SK-N-SH treated with all-trans-retinoic acid at 6 μM for 48 hours (cell line): ENCODE measurements at regions not wholly inside any gene's neighbourhood (a gene's known extent, or its start where the extent isn't known, plus 50 kb on each side); places are given as distances from the start of the nearest gene placed in this dataset.
"Not testable (repeated sequence)": the region's sequence is repeated elsewhere in the genome, so short reads cannot be mapped to it uniquely, and the experiment has no call there.

Experiments used
- ARNTL ChIP-seq: fragments of 450-650 bp; formaldehyde crosslinking; IDR thresholded peaks from 2 replicates; pipeline ENCODE4 v1.5.0; 2020; ENCODE audit warnings: low read depth, mild to moderate bottlenecking, moderate library complexity, borderline replicate concordance
- OSR1 ChIP-seq: fragments of 250-450 bp; sonication (Bioruptor Pico); IDR thresholded peaks from 2 replicates; pipeline ENCODE4 v1.8.0; 2022; ENCODE audit warnings: moderate library complexity, mild to moderate bottlenecking, inconsistent platforms
- PATZ1 ChIP-seq: fragments of 250-450 bp; sonication (Bioruptor Pico); IDR thresholded peaks from 2 replicates; pipeline ENCODE4 v1.8.0; 2020; ENCODE audit warnings: mild to moderate bottlenecking, moderate library complexity, borderline replicate concordance
- TCF4 ChIP-seq: fragments of 250-450 bp; sonication (Bioruptor Pico); IDR thresholded peaks from 2 replicates; pipeline ENCODE4 v1.8.0; 2021; ENCODE audit warnings: mild to moderate bottlenecking, moderate library complexity, borderline replicate concordance
- TOX ChIP-seq: fragments of 250-450 bp; sonication (Bioruptor Pico); IDR thresholded peaks from 2 replicates; pipeline ENCODE4 v1.8.0; 2021; ENCODE audit warnings: mild to moderate bottlenecking, moderate library complexity, borderline replicate concordance
- ZC3H10 ChIP-seq: fragments of 250-450 bp; sonication (Bioruptor Pico); IDR thresholded peaks from 2 replicates; pipeline ENCODE4 v1.5.1; 2021; ENCODE audit warnings: mild to moderate bottlenecking, moderate library complexity
- ZFP3 ChIP-seq: fragments of 250-450 bp; sonication (Bioruptor Pico); IDR thresholded peaks from 2 replicates; pipeline ENCODE4 v1.5.0; 2020; ENCODE audit warnings: mild to moderate bottlenecking, moderate library complexity
- TF ChIP-seq, protein P1 (sequence below): fragments of 250-450 bp; sonication (Bioruptor Pico); IDR thresholded peaks from 2 replicates; pipeline ENCODE4 v1.8.0; 2021; ENCODE audit warnings: low read depth, mild to moderate bottlenecking, moderate library complexity, borderline replicate concordance

DNA sequence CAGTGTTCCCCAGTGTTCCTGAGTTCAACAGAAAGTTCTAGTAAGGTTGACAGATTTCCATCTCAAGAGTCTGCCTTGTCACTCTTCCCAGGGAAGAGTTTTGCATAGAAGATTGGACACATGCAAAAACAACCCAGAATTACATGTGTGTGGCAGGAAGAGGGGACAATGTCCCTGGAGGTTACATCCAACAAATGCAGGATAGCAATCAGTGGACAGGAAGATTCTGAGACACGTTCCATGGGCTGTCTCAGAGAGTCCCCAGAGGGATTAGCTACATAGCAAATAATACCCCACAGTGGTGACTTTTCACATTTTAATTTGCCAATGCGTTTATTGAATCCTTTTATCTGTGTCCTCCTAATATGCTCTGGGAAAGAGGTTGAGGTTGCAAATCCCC, 321.1 kb upstream of the SPATA31A3 start:
- TF ChIP-seq, protein P1, sequence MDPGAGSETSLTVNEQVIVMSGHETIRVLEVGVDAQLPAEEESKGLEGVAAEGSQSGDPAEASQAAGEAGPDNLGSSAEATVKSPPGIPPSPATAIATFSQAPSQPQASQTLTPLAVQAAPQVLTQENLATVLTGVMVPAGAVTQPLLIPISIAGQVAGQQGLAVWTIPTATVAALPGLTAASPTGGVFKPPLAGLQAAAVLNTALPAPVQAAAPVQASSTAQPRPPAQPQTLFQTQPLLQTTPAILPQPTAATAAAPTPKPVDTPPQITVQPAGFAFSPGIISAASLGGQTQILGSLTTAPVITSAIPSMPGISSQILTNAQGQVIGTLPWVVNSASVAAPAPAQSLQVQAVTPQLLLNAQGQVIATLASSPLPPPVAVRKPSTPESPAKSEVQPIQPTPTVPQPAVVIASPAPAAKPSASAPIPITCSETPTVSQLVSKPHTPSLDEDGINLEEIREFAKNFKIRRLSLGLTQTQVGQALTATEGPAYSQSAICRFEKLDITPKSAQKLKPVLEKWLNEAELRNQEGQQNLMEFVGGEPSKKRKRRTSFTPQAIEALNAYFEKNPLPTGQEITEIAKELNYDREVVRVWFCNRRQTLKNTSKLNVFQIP (CRISPR knock-in tag): not testable (repeated sequence)
- not testable (repeated sequence) for TF ChIP-seq OSR1 (CRISPR knock-in tag); ZC3H10; ARNTL (CRISPR knock-in tag); PATZ1 (CRISPR knock-in tag); TCF4 (CRISPR knock-in tag); ZFP3 (CRISPR knock-in tag); TOX (CRISPR knock-in tag)
